Sigmoid colon (tissue), 4 donors: ENCODE measurements at regions not wholly inside any gene's neighbourhood (a gene's known extent, or its start where the extent isn't known, plus 50 kb on each side); places are given as distances from the start of the nearest gene placed in this dataset.

Experiments
- EP300 ChIP-seq, 4 donors: sonication (generic); formaldehyde crosslinking; IDR thresholded peaks; one replicate each; pipeline ENCODE4 v1.6.1; 2017; ENCODE audit warnings: antibody characterized with exemption in 4 of 4
- POLR2A ChIP-seq, 2 donors: fragments of 450-650 bp; IDR thresholded peaks; one replicate each; pipeline ENCODE4 v1.6.1; 2016; ENCODE audit warnings: antibody characterized with exemption in 2 of 2, mild to moderate bottlenecking in 2 of 2, moderate library complexity in 2 of 2
- POLR2AphosphoS5 ChIP-seq, 4 donors: sonication (generic); formaldehyde crosslinking; IDR thresholded peaks; one replicate each; pipeline ENCODE4 v1.6.1; 2017; ENCODE audit warnings: antibody characterized with exemption in 4 of 4
- TF ChIP-seq, protein P1 (sequence below), 4 experiments: fragments of 450-650 bp in 3 of 4; fragments of 200-600 bp in 1 of 4; IDR thresholded peaks; one replicate each; pipeline ENCODE4 v1.5.1; 2016 to 2019; ENCODE audit warnings: antibody characterized with exemption in 4 of 4, mild to moderate bottlenecking in 3 of 4, moderate library complexity in 2 of 4

DNA sequence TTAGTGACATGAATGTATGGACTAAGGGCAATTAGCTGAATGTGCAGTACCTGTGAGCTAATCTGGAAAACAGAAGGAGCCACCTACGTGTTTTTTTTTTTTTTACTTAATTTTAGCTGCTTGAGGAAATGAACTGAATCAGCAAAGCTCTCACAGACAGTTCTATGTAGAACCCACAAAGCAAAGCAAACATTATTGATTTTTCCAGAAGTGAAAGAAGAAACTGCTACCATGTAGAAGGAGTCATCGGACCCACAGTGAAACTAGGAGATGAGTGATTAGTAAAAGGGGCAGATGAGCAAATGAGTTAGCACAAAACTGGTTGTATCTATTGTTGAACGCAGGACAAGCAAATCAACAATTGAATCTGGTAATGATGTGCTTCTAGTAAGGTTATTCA is 94.1 kb upstream of the SLC7A1 start:
- TF ChIP-seq POLR2A (IDR thresholded peaks at IDR 0.05) = no peak
- TF ChIP-seq, protein P1, sequence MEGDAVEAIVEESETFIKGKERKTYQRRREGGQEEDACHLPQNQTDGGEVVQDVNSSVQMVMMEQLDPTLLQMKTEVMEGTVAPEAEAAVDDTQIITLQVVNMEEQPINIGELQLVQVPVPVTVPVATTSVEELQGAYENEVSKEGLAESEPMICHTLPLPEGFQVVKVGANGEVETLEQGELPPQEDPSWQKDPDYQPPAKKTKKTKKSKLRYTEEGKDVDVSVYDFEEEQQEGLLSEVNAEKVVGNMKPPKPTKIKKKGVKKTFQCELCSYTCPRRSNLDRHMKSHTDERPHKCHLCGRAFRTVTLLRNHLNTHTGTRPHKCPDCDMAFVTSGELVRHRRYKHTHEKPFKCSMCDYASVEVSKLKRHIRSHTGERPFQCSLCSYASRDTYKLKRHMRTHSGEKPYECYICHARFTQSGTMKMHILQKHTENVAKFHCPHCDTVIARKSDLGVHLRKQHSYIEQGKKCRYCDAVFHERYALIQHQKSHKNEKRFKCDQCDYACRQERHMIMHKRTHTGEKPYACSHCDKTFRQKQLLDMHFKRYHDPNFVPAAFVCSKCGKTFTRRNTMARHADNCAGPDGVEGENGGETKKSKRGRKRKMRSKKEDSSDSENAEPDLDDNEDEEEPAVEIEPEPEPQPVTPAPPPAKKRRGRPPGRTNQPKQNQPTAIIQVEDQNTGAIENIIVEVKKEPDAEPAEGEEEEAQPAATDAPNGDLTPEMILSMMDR (IDR thresholded peaks at IDR 0.05) = no peak
- no peak for TF ChIP-seq POLR2AphosphoS5 (IDR thresholded peaks at IDR 0.05)
- no peak for TF ChIP-seq EP300 (IDR thresholded peaks at IDR 0.05)
